ENCODE measurements at regions not wholly inside any gene's neighbourhood (a gene's known extent, or its start where the extent isn't known, plus 50 kb on each side); places are given as distances from the start of the nearest gene placed in this dataset.

GRCh38 chr14:71579331-71579730 lies 352.9 kb upstream of the RGS6 start:
- no peak overlapping the region for H3K9ac ChIP-seq (ENCODE audit: insufficient read length, low read depth)
- no peaks in the 10 kb centered on the region for H3K4me1 ChIP-seq (ENCODE audit: insufficient read depth, insufficient read length)
- H3K27me3 ChIP-seq (ENCODE audit: insufficient read depth, insufficient read length), result no peaks in the 10 kb centered on the region
- H3K9me3 ChIP-seq (ENCODE audit: insufficient read depth, low read length), result no peaks in the 10 kb centered on the region
- H3K4me3 ChIP-seq (ENCODE audit: insufficient read length, low read depth), result no peak overlapping the region
- no peaks in the 10 kb centered on the region for H3K36me3 ChIP-seq (ENCODE audit: insufficient read depth, insufficient read length, low read length)
- no peak for DNase-seq (ENCODE audit: low read depth, low spot score)
- TF ChIP-seq YY1 (IDR thresholded peaks at IDR 0.05; ENCODE audit: insufficient read depth, insufficient read length) (no peak), SUZ12 (IDR thresholded peaks at IDR 0.05; ENCODE audit: extremely low read depth, insufficient read depth, insufficient read length) (no peak), ZNF274 (IDR thresholded peaks at IDR 0.05; ENCODE audit: low read depth, low read length) (no peak)

DNA sequence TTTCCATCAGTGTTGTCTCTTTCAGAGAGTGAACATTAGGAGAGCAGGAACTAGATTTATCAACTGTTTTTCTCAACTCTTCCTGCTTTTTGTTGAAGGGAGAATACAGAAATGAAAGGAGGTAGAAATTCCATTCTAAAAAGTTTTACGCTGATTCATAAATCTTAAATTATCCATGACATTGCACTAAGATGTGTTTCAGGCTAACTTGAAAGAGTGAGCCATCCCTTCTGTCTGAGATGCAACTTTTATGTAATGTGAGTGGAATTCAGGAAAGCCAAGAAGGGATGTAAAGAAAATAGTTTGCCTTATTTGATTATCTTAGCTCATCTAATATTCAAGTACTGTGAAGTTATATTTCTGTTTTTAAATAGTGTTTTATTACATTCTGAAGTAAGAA lies 349.5 kb upstream of the RGS6 start:
- Histone ChIP-seq H3K9ac (ENCODE audit: insufficient read length, low read depth) (no peak overlapping the region), H3K4me3 (ENCODE audit: insufficient read length, low read depth) (no peak overlapping the region), H3K4me1 (ENCODE audit: insufficient read depth, insufficient read length) (no peaks in the 10 kb centered on the region), H3K9me3 (ENCODE audit: insufficient read depth, low read length) (no peaks in the 10 kb centered on the region), H3K36me3 (ENCODE audit: insufficient read depth, insufficient read length, low read length) (no peaks in the 10 kb centered on the region), H3K27me3 (ENCODE audit: insufficient read depth, insufficient read length) (no peaks in the 10 kb centered on the region)
- no peak for DNase-seq (ENCODE audit: low read depth, low spot score)
- no peak for TF ChIP-seq YY1 (IDR thresholded peaks at IDR 0.05; ENCODE audit: insufficient read depth, insufficient read length)
- TF ChIP-seq SUZ12 (IDR thresholded peaks at IDR 0.05; ENCODE audit: extremely low read depth, insufficient read depth, insufficient read length), result no peak
- TF ChIP-seq ZNF274 (IDR thresholded peaks at IDR 0.05; ENCODE audit: low read depth, low read length), result no peak

- TF ChIP-seq ZNF274 (IDR thresholded peaks at IDR 0.05; ENCODE audit: low read depth, low read length) (no peak), YY1 (IDR thresholded peaks at IDR 0.05; ENCODE audit: insufficient read depth, insufficient read length) (no peak), SUZ12 (IDR thresholded peaks at IDR 0.05; ENCODE audit: extremely low read depth, insufficient read depth, insufficient read length) (no peak)
- H3K27me3 ChIP-seq (ENCODE audit: insufficient read depth, insufficient read length), result no peaks in the 10 kb centered on the region
- no peak for DNase-seq (ENCODE audit: low read depth, low spot score)
- H3K9ac ChIP-seq (ENCODE audit: insufficient read length, low read depth), result no peak overlapping the region
- no peaks in the 10 kb centered on the region for H3K4me1 ChIP-seq (ENCODE audit: insufficient read depth, insufficient read length)
- H3K9me3 ChIP-seq (ENCODE audit: insufficient read depth, low read length), result no peaks in the 10 kb centered on the region
- no peaks in the 10 kb centered on the region for H3K36me3 ChIP-seq (ENCODE audit: insufficient read depth, insufficient read length, low read length)
- no peak overlapping the region for H3K4me3 ChIP-seq (ENCODE audit: insufficient read length, low read depth)
Measured at GRCh38 chr14:71583194-71583593, 349.0 kb upstream of the RGS6 start.

GRCh38 chr14:71583705-71584104 lies 348.5 kb upstream of the RGS6 start:
- Histone ChIP-seq H3K27me3 (ENCODE audit: insufficient read depth, insufficient read length) (no peaks in the 10 kb centered on the region), H3K9ac (ENCODE audit: insufficient read length, low read depth) (no peak overlapping the region), H3K36me3 (ENCODE audit: insufficient read depth, insufficient read length, low read length) (no peaks in the 10 kb centered on the region), H3K4me3 (ENCODE audit: insufficient read length, low read depth) (no peak overlapping the region), H3K4me1 (ENCODE audit: insufficient read depth, insufficient read length) (no peaks in the 10 kb centered on the region), H3K9me3 (ENCODE audit: insufficient read depth, low read length) (no peaks in the 10 kb centered on the region)
- TF ChIP-seq ZNF274 (IDR thresholded peaks at IDR 0.05; ENCODE audit: low read depth, low read length) (no peak), SUZ12 (IDR thresholded peaks at IDR 0.05; ENCODE audit: extremely low read depth, insufficient read depth, insufficient read length) (no peak), YY1 (IDR thresholded peaks at IDR 0.05; ENCODE audit: insufficient read depth, insufficient read length) (no peak)
- DNase-seq (ENCODE audit: low read depth, low spot score), result no peak

GRCh38 chr14:71585361-71585760 lies 346.9 kb upstream of the RGS6 start:
- Histone ChIP-seq H3K4me1 (ENCODE audit: insufficient read depth, insufficient read length) (no peaks in the 10 kb centered on the region), H3K4me3 (ENCODE audit: insufficient read length, low read depth) (no peak overlapping the region), H3K9ac (ENCODE audit: insufficient read length, low read depth) (no peak overlapping the region), H3K9me3 (ENCODE audit: insufficient read depth, low read length) (no peaks in the 10 kb centered on the region), H3K27me3 (ENCODE audit: insufficient read depth, insufficient read length) (no peaks in the 10 kb centered on the region), H3K36me3 (ENCODE audit: insufficient read depth, insufficient read length, low read length) (no peaks in the 10 kb centered on the region)
- TF ChIP-seq ZNF274 (IDR thresholded peaks at IDR 0.05; ENCODE audit: low read depth, low read length) (no peak), YY1 (IDR thresholded peaks at IDR 0.05; ENCODE audit: insufficient read depth, insufficient read length) (no peak), SUZ12 (IDR thresholded peaks at IDR 0.05; ENCODE audit: extremely low read depth, insufficient read depth, insufficient read length) (no peak)
- no peak for DNase-seq (ENCODE audit: low read depth, low spot score)

GRCh38 chr14:71586131-71586897 lies 345.9 kb upstream of the RGS6 start:
- Histone ChIP-seq H3K27me3 (ENCODE audit: insufficient read depth, insufficient read length) (no peaks in the 10 kb centered on the region), H3K9ac (ENCODE audit: insufficient read length, low read depth) (no peak overlapping the region), H3K36me3 (ENCODE audit: insufficient read depth, insufficient read length, low read length) (no peaks in the 10 kb centered on the region), H3K4me1 (ENCODE audit: insufficient read depth, insufficient read length) (no peaks in the 10 kb centered on the region), H3K9me3 (ENCODE audit: insufficient read depth, low read length) (no peaks in the 10 kb centered on the region), H3K4me3 (ENCODE audit: insufficient read length, low read depth) (no peak overlapping the region)
- TF ChIP-seq ZNF274 (IDR thresholded peaks at IDR 0.05; ENCODE audit: low read depth, low read length) (no peak), YY1 (IDR thresholded peaks at IDR 0.05; ENCODE audit: insufficient read depth, insufficient read length) (no peak), SUZ12 (IDR thresholded peaks at IDR 0.05; ENCODE audit: extremely low read depth, insufficient read depth, insufficient read length) (no peak)
- DNase-seq (ENCODE audit: low read depth, low spot score), result no peak

DNA sequence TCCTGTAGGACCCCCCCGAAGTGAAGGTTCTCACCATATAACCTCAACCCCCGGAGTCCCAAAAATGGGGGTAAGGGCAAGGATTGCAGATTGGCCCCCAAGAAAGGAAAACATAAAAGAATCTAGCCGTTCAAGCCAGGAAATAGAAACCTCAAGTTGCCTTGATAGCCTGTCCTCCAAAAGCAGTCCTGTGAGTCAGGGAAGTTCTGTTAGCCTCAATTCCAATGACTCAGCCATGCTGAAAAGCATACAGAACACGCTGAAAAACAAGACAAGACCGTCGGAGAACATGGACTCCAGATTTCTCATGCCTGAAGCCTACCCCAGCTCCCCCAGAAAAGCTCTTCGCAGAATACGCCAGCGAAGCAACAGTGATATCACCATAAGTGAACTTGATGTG lies 344.2 kb upstream of the RGS6 start:
- Histone ChIP-seq H3K36me3 (ENCODE audit: insufficient read depth, insufficient read length, low read length) (no peaks in the 10 kb centered on the region), H3K4me3 (ENCODE audit: insufficient read length, low read depth) (no peak overlapping the region), H3K9me3 (ENCODE audit: insufficient read depth, low read length) (no peaks in the 10 kb centered on the region), H3K27me3 (ENCODE audit: insufficient read depth, insufficient read length) (no peaks in the 10 kb centered on the region), H3K4me1 (ENCODE audit: insufficient read depth, insufficient read length) (no peaks in the 10 kb centered on the region), H3K9ac (ENCODE audit: insufficient read length, low read depth) (no peak overlapping the region)
- DNase-seq (ENCODE audit: low read depth, low spot score), result no peak
- TF ChIP-seq YY1 (IDR thresholded peaks at IDR 0.05; ENCODE audit: insufficient read depth, insufficient read length) (no peak), ZNF274 (IDR thresholded peaks at IDR 0.05; ENCODE audit: low read depth, low read length) (no peak), SUZ12 (IDR thresholded peaks at IDR 0.05; ENCODE audit: extremely low read depth, insufficient read depth, insufficient read length) (no peak)
